Ecto neural progenitor cell (in vitro differentiated cells): ENCODE measurements at regions not wholly inside any gene's neighbourhood (a gene's known extent, or its start where the extent isn't known, plus 50 kb on each side); places are given as distances from the start of the nearest gene placed in this dataset.
"Not testable (repeated sequence)": the region's sequence is repeated elsewhere in the genome, so short reads cannot be mapped to it uniquely, and the experiment has no call there.

Source experiments
- DNase-seq: peaks from one replicate; pipeline ENCODE4 v3.0.0-alpha.2; 2018; ENCODE audit warnings: low spot score

- no peak for DNase-seq
These were observed 931.4 kb downstream of the IPMK start for GRCh38 chr10:57336341-57336740.

- DNase-seq = no peak
These were observed 933.2 kb downstream of the IPMK start for GRCh38 chr10:57334523-57334922.

- no peak for DNase-seq
These were observed 933.8 kb downstream of the IPMK start for GRCh38 chr10:57333880-57334279.

GRCh38 chr10:57321400-57321854 is 946.3 kb downstream of the IPMK start:
- DNase-seq = not testable (repeated sequence)

GRCh38 chr10:57320416-57320815 is 947.3 kb downstream of the IPMK start:
- no peak for DNase-seq

- no peak for DNase-seq
These were observed 953.0 kb upstream of the ZWINT start for GRCh38 chr10:57314046-57314445.

GRCh38 chr10:57303566-57303965 is 942.5 kb upstream of the ZWINT start:
- DNase-seq = no peak

- DNase-seq = no peak
These were observed 939.7 kb upstream of the ZWINT start for GRCh38 chr10:57300718-57301117.

- no peak for DNase-seq
These were observed 933.6 kb upstream of the ZWINT start for GRCh38 chr10:57294698-57295097.

GRCh38 chr10:57288754-57289153 is 927.7 kb upstream of the ZWINT start:
- DNase-seq = no peak

GRCh38 chr10:57262892-57263291 is 901.8 kb upstream of the ZWINT start:
- DNase-seq = no peak

GRCh38 chr10:57260175-57260574 is 899.1 kb upstream of the ZWINT start:
- no peak for DNase-seq

- DNase-seq = no peak
These were observed 888.7 kb upstream of the ZWINT start for GRCh38 chr10:57249615-57250281.

- DNase-seq = no peak
These were observed 886.2 kb upstream of the ZWINT start for GRCh38 chr10:57247271-57247670.

GRCh38 chr10:57225920-57226319 is 864.9 kb upstream of the ZWINT start:
- no peak for DNase-seq

GRCh38 chr10:57224811-57225210 is 863.8 kb upstream of the ZWINT start:
- no peak for DNase-seq

GRCh38 chr10:57222603-57223002 is 861.5 kb upstream of the ZWINT start:
- no peak for DNase-seq

GRCh38 chr10:57222129-57222528 is 861.1 kb upstream of the ZWINT start:
- no peak for DNase-seq

- no peak for DNase-seq
These were observed 860.6 kb upstream of the ZWINT start for GRCh38 chr10:57221674-57222073.

GRCh38 chr10:57218382-57218781 is 857.3 kb upstream of the ZWINT start:
- no peak for DNase-seq

GRCh38 chr10:57202356-57202755 is 841.3 kb upstream of the ZWINT start:
- DNase-seq = no peak

- no peak for DNase-seq
These were observed 827.8 kb upstream of the ZWINT start for GRCh38 chr10:57188846-57189245.

- no peak for DNase-seq
These were observed 825.1 kb upstream of the ZWINT start for GRCh38 chr10:57186201-57186600.

GRCh38 chr10:57169597-57169996 is 808.5 kb upstream of the ZWINT start:
- DNase-seq = no peak
